ENCODE measurements at regions not wholly inside any gene's neighbourhood (a gene's known extent, or its start where the extent isn't known, plus 50 kb on each side); places are given as distances from the start of the nearest gene placed in this dataset.

GRCh38 chr18:42412896-42413295, 457.9 kb downstream of the PIK3C3 start:
- no peak overlapping the region for H3K4me3 ChIP-seq (ENCODE audit: insufficient read depth in 1 of 2, low read depth in 1 of 2, low read length in 2 of 2)
- H3K9ac ChIP-seq (ENCODE audit: low read length): no peak overlapping the region
- no peak overlapping the region for H3K18ac ChIP-seq (ENCODE audit: low read depth in 1 of 2, low read length in 2 of 2)
- WGBS: 100% methylated on average over 1 of the region's 2 CpGs
- peaks cover 3% of the 10 kb centered on the region for H3K9me3 ChIP-seq (ENCODE audit: control insufficient read depth, low read length)
- H3K4me2 ChIP-seq (ENCODE audit: low read length, poor library complexity, severe bottlenecking): no peak overlapping the region
- H3K27me3 ChIP-seq (ENCODE audit: control insufficient read depth in 1 of 2, insufficient read depth in 1 of 2, low read length in 2 of 2): no peaks in the 10 kb centered on the region
- H3K23ac ChIP-seq (ENCODE audit: low read length in 2 of 2): no peak overlapping the region
- no peak overlapping the region for H4K8ac ChIP-seq (ENCODE audit: low read length)
- H2AK5ac ChIP-seq (ENCODE audit: low read length, severe bottlenecking): no peak overlapping the region
- no peak overlapping the region for H2BK5ac ChIP-seq (ENCODE audit: low read depth, low read length, poor library complexity, severe bottlenecking)
- peak; percentile 22 for DNase-seq
- no peaks in the 10 kb centered on the region for H3K36me3 ChIP-seq (ENCODE audit: control insufficient read depth in 1 of 2, insufficient read depth in 2 of 2, low read depth in 1 of 2, low read length in 2 of 2)
- no peak overlapping the region for H2AFZ ChIP-seq (ENCODE audit: low read depth, low read length)
- H4K91ac ChIP-seq (ENCODE audit: low read length): no peak overlapping the region
- H2BK12ac ChIP-seq (ENCODE audit: low read length in 2 of 2): no peak overlapping the region
- peaks cover 6% of the 10 kb centered on the region for H3K4me1 ChIP-seq (ENCODE audit: control insufficient read depth, insufficient read depth, low read depth, low read length)
- H3K4ac ChIP-seq (ENCODE audit: low read depth in 1 of 2, low read length in 2 of 2): no peak overlapping the region
- peak overlapping the region; percentile 35 for H3K27ac ChIP-seq (ENCODE audit: low read length, poor library complexity, severe bottlenecking)
- H2BK15ac ChIP-seq (ENCODE audit: low read depth, poor library complexity, severe bottlenecking): no peak overlapping the region
- no peak overlapping the region for H3K14ac ChIP-seq (ENCODE audit: low read length in 2 of 2)
- H3K79me1 ChIP-seq (replicated peaks; ENCODE audit: low read length, poor library complexity, severe bottlenecking): no peaks in the 10 kb centered on the region
- H2BK120ac ChIP-seq (ENCODE audit: low read depth, low read length): no peak overlapping the region

GRCh38 chr18:42413870-42414269, 458.8 kb downstream of the PIK3C3 start:
- Histone ChIP-seq H3K4ac (ENCODE audit: low read depth in 1 of 2, low read length in 2 of 2) (no peak overlapping the region), H3K4me3 (ENCODE audit: insufficient read depth in 1 of 2, low read depth in 1 of 2, low read length in 2 of 2) (peak overlapping the region in 1 of 2 experiments; percentile 3), H3K4me2 (ENCODE audit: low read length, poor library complexity, severe bottlenecking) (no peak overlapping the region), H2BK15ac (ENCODE audit: low read depth, poor library complexity, severe bottlenecking) (no peak overlapping the region), H3K79me1 (replicated peaks; ENCODE audit: low read length, poor library complexity, severe bottlenecking) (no peaks in the 10 kb centered on the region), H4K8ac (ENCODE audit: low read length) (no peak overlapping the region), H2BK12ac (ENCODE audit: low read length in 2 of 2) (peak overlapping the region in 1 of 2 experiments; percentile 4), H4K91ac (ENCODE audit: low read length) (peak overlapping the region; percentile 3), H2AFZ (ENCODE audit: low read depth, low read length) (no peak overlapping the region), H3K36me3 (ENCODE audit: control insufficient read depth in 1 of 2, insufficient read depth in 2 of 2, low read depth in 1 of 2, low read length in 2 of 2) (no peaks in the 10 kb centered on the region), H3K4me1 (ENCODE audit: control insufficient read depth, insufficient read depth, low read depth, low read length) (peaks cover 6% of the 10 kb centered on the region), H3K18ac (ENCODE audit: low read depth in 1 of 2, low read length in 2 of 2) (peak overlapping the region in 1 of 2 experiments; percentile 50), H3K14ac (ENCODE audit: low read length in 2 of 2) (no peak overlapping the region), H2BK5ac (ENCODE audit: low read depth, low read length, poor library complexity, severe bottlenecking) (no peak overlapping the region), H3K9ac (ENCODE audit: low read length) (peak overlapping the region; percentile 85), H2AK5ac (ENCODE audit: low read length, severe bottlenecking) (peak overlapping the region; percentile 87), H3K27me3 (ENCODE audit: control insufficient read depth in 1 of 2, insufficient read depth in 1 of 2, low read length in 2 of 2) (no peaks in the 10 kb centered on the region), H3K9me3 (ENCODE audit: control insufficient read depth, low read length) (no peaks in the 10 kb centered on the region), H2BK120ac (ENCODE audit: low read depth, low read length) (peak overlapping the region; percentile 39), H3K23ac (ENCODE audit: low read length in 2 of 2) (no peak overlapping the region), H3K27ac (ENCODE audit: low read length, poor library complexity, severe bottlenecking) (peak overlapping the region; percentile 77)
- peak; percentile 68 for DNase-seq
- 0% methylated on average over 1 of the region's 1 CpG for WGBS

DNA sequence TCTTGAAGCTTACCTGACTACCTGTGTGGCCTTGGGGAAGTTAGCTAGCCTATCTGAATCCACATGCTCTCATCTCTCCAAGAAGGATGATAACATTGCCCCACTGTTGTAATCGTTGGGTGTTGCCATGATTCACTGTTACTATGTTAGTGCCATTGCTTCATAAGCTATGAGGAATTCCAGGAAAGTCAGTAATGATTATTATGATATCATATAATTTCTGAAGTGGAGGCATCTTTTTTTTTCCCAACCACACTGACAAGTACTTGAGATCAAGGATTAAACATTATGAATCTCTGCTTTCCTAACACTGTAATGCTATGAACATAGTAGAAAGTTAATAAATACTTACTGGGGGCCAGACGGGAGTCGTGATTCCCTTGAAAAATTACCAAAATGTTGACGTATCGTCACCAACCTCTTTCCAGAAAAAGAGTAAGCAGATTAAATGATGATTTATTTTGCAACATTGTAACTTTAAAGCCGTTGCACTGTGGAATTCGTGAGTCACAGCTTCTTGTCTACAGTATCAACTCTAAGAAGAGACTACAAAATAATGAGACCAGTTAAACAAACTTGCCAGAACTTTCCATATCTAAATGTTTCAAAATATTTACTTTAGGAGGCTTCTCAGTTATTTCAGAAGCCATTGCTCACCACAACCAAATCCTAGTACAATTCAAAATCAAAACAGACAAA, 459.9 kb downstream of the PIK3C3 start:
- Histone ChIP-seq H2BK120ac (ENCODE audit: low read depth, low read length) (no peak overlapping the region), H2BK5ac (ENCODE audit: low read depth, low read length, poor library complexity, severe bottlenecking) (no peak overlapping the region), H3K79me1 (replicated peaks; ENCODE audit: low read length, poor library complexity, severe bottlenecking) (no peaks in the 10 kb centered on the region), H3K36me3 (ENCODE audit: control insufficient read depth in 1 of 2, insufficient read depth in 2 of 2, low read depth in 1 of 2, low read length in 2 of 2) (no peaks in the 10 kb centered on the region), H3K4me3 (ENCODE audit: insufficient read depth in 1 of 2, low read depth in 1 of 2, low read length in 2 of 2) (peak overlapping the region in 1 of 2 experiments; percentile 45), H3K18ac (ENCODE audit: low read depth in 1 of 2, low read length in 2 of 2) (peak overlapping the region in 1 of 2 experiments; percentile 0), H2AK5ac (ENCODE audit: low read length, severe bottlenecking) (no peak overlapping the region), H4K91ac (ENCODE audit: low read length) (no peak overlapping the region), H2AFZ (ENCODE audit: low read depth, low read length) (no peak overlapping the region), H3K23ac (ENCODE audit: low read length in 2 of 2) (no peak overlapping the region), H3K9ac (ENCODE audit: low read length) (peak overlapping the region; percentile 85), H3K4me1 (ENCODE audit: control insufficient read depth, insufficient read depth, low read depth, low read length) (peaks cover 6% of the 10 kb centered on the region), H3K27me3 (ENCODE audit: control insufficient read depth in 1 of 2, insufficient read depth in 1 of 2, low read length in 2 of 2) (no peaks in the 10 kb centered on the region), H3K4me2 (ENCODE audit: low read length, poor library complexity, severe bottlenecking) (no peak overlapping the region), H2BK15ac (ENCODE audit: low read depth, poor library complexity, severe bottlenecking) (no peak overlapping the region), H3K4ac (ENCODE audit: low read depth in 1 of 2, low read length in 2 of 2) (no peak overlapping the region), H3K9me3 (ENCODE audit: control insufficient read depth, low read length) (no peaks in the 10 kb centered on the region), H3K14ac (ENCODE audit: low read length in 2 of 2) (no peak overlapping the region), H3K27ac (ENCODE audit: low read length, poor library complexity, severe bottlenecking) (peak overlapping the region; percentile 77), H4K8ac (ENCODE audit: low read length) (no peak overlapping the region), H2BK12ac (ENCODE audit: low read length in 2 of 2) (peak overlapping the region in 1 of 2 experiments; percentile 3)
- DNase-seq: peak; percentile 95
- 61% methylated on average over 2 of the region's 7 CpGs for WGBS

GRCh38 chr18:42417189-42417588, 462.2 kb downstream of the PIK3C3 start:
- peak overlapping the region in 1 of 2 experiments; percentile 14 for H3K4me3 ChIP-seq (ENCODE audit: insufficient read depth in 1 of 2, low read depth in 1 of 2, low read length in 2 of 2)
- peak overlapping the region; percentile 22 to 47 for H2BK12ac ChIP-seq (ENCODE audit: low read length in 2 of 2)
- no peak overlapping the region for H3K9ac ChIP-seq (ENCODE audit: low read length)
- peak overlapping the region; percentile 80 for H4K91ac ChIP-seq (ENCODE audit: low read length)
- H3K9me3 ChIP-seq (ENCODE audit: control insufficient read depth, low read length): no peaks in the 10 kb centered on the region
- H2BK120ac ChIP-seq (ENCODE audit: low read depth, low read length): peak overlapping the region; percentile 64
- H2BK15ac ChIP-seq (ENCODE audit: low read depth, poor library complexity, severe bottlenecking): peak overlapping the region; percentile 80
- peak overlapping the region; percentile 56 to 80 for H3K18ac ChIP-seq (ENCODE audit: low read depth in 1 of 2, low read length in 2 of 2)
- no peaks in the 10 kb centered on the region for H3K27me3 ChIP-seq (ENCODE audit: control insufficient read depth in 1 of 2, insufficient read depth in 1 of 2, low read length in 2 of 2)
- H4K8ac ChIP-seq (ENCODE audit: low read length): no peak overlapping the region
- H2BK5ac ChIP-seq (ENCODE audit: low read depth, low read length, poor library complexity, severe bottlenecking): no peak overlapping the region
- H2AK5ac ChIP-seq (ENCODE audit: low read length, severe bottlenecking): peak overlapping the region; percentile 66
- H3K4me1 ChIP-seq (ENCODE audit: control insufficient read depth, insufficient read depth, low read depth, low read length): peaks cover 6% of the 10 kb centered on the region
- H3K14ac ChIP-seq (ENCODE audit: low read length in 2 of 2): peak overlapping the region in 1 of 2 experiments; percentile 55
- 96% methylated on average over 5 of the region's 5 CpGs for WGBS
- H3K4me2 ChIP-seq (ENCODE audit: low read length, poor library complexity, severe bottlenecking): no peak overlapping the region
- no peaks in the 10 kb centered on the region for H3K36me3 ChIP-seq (ENCODE audit: control insufficient read depth in 1 of 2, insufficient read depth in 2 of 2, low read depth in 1 of 2, low read length in 2 of 2)
- DNase-seq: no peak
- no peak overlapping the region for H3K23ac ChIP-seq (ENCODE audit: low read length in 2 of 2)
- H3K79me1 ChIP-seq (replicated peaks; ENCODE audit: low read length, poor library complexity, severe bottlenecking): no peaks in the 10 kb centered on the region
- H2AFZ ChIP-seq (ENCODE audit: low read depth, low read length): no peak overlapping the region
- peak overlapping the region; percentile 62 to 79 for H3K4ac ChIP-seq (ENCODE audit: low read depth in 1 of 2, low read length in 2 of 2)
- H3K27ac ChIP-seq (ENCODE audit: low read length, poor library complexity, severe bottlenecking): no peak overlapping the region

Data from mesenchymal stem cell (in vitro differentiated cells and primary cell).